GM23248 (cell line): ENCODE measurements at regions not wholly inside any gene's neighbourhood (a gene's known extent, or its start where the extent isn't known, plus 50 kb on each side); places are given as distances from the start of the nearest gene placed in this dataset.

Experiments used
- DNase-seq: peaks from one replicate; pipeline ENCODE4 v3.0.0-alpha.2; 2015
- H2AFZ ChIP-seq: fragments of 200-600 bp; sonication (generic); 2 replicates; pipeline ENCODE4 v1.6.1; 2016; ENCODE audit warnings: antibody characterized with exemption
- H3F3A ChIP-seq: fragments of 200-600 bp; sonication (generic); 2 replicates; pipeline ENCODE4 v1.6.1; 2016; ENCODE audit warnings: mild to moderate bottlenecking, antibody characterized with exemption, mixed run types; ENCODE audit not compliant: insufficient read depth
- H3K27ac ChIP-seq: fragments of 200-600 bp; sonication (generic); 2 replicates; pipeline ENCODE4 v1.5.1; 2016; ENCODE audit warnings: mild to moderate bottlenecking
- H3K27me3 ChIP-seq: fragments of 200-600 bp; sonication (generic); replicated peaks from 2 replicates; pipeline ENCODE4 v1.6.1; 2016; ENCODE audit warnings: mild to moderate bottlenecking; ENCODE audit not compliant: insufficient read depth
- H3K36me3 ChIP-seq: fragments of 200-600 bp; sonication (generic); 2 replicates; pipeline ENCODE4 v1.6.1; 2016; ENCODE audit warnings: low read depth, mild to moderate bottlenecking
- H3K4me1 ChIP-seq: fragments of 200-600 bp; sonication (generic); 2 replicates; pipeline ENCODE4 v1.6.1; 2016; ENCODE audit warnings: mild to moderate bottlenecking; ENCODE audit not compliant: insufficient read depth
- H3K4me2 ChIP-seq: fragments of 200-600 bp; sonication (generic); one replicate; pipeline ENCODE4 v1.6.1; 2016; ENCODE audit warnings: mild to moderate bottlenecking; ENCODE audit not compliant: unreplicated experiment
- H3K4me3 ChIP-seq: fragments of 200-600 bp; sonication (generic); 2 replicates; pipeline ENCODE4 v1.5.1; 2016; ENCODE audit warnings: mild to moderate bottlenecking
- H3K79me2 ChIP-seq: fragments of 200-600 bp; sonication (generic); 2 replicates; pipeline ENCODE4 v1.6.1; 2016; ENCODE audit warnings: mild to moderate bottlenecking; ENCODE audit not compliant: insufficient read depth
- H3K9ac ChIP-seq: fragments of 200-600 bp; sonication (generic); 2 replicates; pipeline ENCODE4 v1.6.1; 2016; ENCODE audit warnings: mild to moderate bottlenecking
- H3K9me2 ChIP-seq: fragments of 200-600 bp; sonication (generic); 2 replicates; pipeline ENCODE4 v1.6.1; 2016; ENCODE audit warnings: mixed run types, mild to moderate bottlenecking, moderate library complexity; ENCODE audit not compliant: insufficient read depth
- H3K9me3 ChIP-seq: fragments of 200-600 bp; sonication (generic); one replicate; pipeline ENCODE4 v1.6.1; 2017; ENCODE audit warnings: low read depth
- H4K20me1 ChIP-seq: fragments of 200-600 bp; sonication (generic); 2 replicates; pipeline ENCODE4 v1.6.0; 2016; ENCODE audit not compliant: insufficient read depth
- EZH2 ChIP-seq: fragments of 200-600 bp; sonication (generic); IDR thresholded peaks from 2 replicates; pipeline ENCODE4 v1.6.1; 2018; ENCODE audit warnings: antibody characterized with exemption, mild to moderate bottlenecking; ENCODE audit not compliant: insufficient read depth, poor library complexity, severe bottlenecking
- EZH2phosphoT487 ChIP-seq: fragments of 200-600 bp; sonication (generic); IDR thresholded peaks from 2 replicates; pipeline ENCODE4 v1.6.1; 2018; ENCODE audit warnings: antibody characterized with exemption, moderate library complexity, mild to moderate bottlenecking, low read depth; ENCODE audit not compliant: insufficient read depth
- WGBS, 2 experiments: methylation state at CpG; one replicate each; pipeline ENCODE4 v1.1.6; 2015 to 2017; ENCODE audit warnings: low lambda C conversion rate in 2 of 2, low coverage in 1 of 2; ENCODE audit errors: missing lambda C conversion rate in 2 of 2; 5-methylcytosine and 5-hydroxymethylcytosine counted together
- in situ Hi-C: fragments of 300-500 bp; cut with MboI; formaldehyde crosslinking; loops from 2 replicates; pipeline ENCODE4 v1.15.0; 2020

DNA sequence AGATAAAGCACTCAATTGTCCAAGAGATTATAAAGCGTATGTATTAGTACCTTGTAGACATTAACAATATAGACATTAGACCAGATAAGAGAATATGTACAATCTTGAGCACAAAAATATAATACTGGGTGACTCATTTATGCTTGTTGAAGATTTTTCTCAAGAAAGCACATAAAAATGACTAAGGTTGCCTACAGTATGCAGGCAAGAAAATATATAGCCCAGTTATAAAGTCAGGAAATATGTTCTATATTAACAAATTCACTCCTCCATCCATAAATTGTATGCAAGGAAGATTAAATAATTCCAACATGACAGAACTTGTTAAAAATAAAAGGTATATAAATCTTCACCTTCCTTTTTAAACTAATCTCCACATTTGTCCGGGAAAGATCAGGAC is 356.4 kb upstream of the SLC39A10 start:
- H3K4me1 ChIP-seq, result no peaks in the 10 kb centered on the region
- no peak overlapping the region for H2AFZ ChIP-seq
- DNase-seq, result no peak
- no peaks in the 10 kb centered on the region for H3F3A ChIP-seq
- H3K9me3 ChIP-seq, result no peaks in the 10 kb centered on the region
- in situ Hi-C loops, result loop anchor here (25.0 kb wide), 1 partner anchor 362 kb away; the partner anchor contains the start of gene SLC39A10
- no peak overlapping the region for H3K4me3 ChIP-seq
- H3K79me2 ChIP-seq, result no peaks in the 10 kb centered on the region
- TF ChIP-seq EZH2, result no peak
- no peak for TF ChIP-seq EZH2phosphoT487
- H4K20me1 ChIP-seq, result no peaks in the 10 kb centered on the region
- H3K9me2 ChIP-seq, result no peaks in the 10 kb centered on the region
- H3K27me3 ChIP-seq, result no peaks in the 10 kb centered on the region
- no peak overlapping the region for H3K4me2 ChIP-seq
- WGBS, 2 experiments, result 52 to 66% methylated on average over 2 of the region's 2 CpGs
- H3K36me3 ChIP-seq, result no peaks in the 10 kb centered on the region
- H3K27ac ChIP-seq, result no peak overlapping the region
- H3K9ac ChIP-seq, result no peak overlapping the region

DNA sequence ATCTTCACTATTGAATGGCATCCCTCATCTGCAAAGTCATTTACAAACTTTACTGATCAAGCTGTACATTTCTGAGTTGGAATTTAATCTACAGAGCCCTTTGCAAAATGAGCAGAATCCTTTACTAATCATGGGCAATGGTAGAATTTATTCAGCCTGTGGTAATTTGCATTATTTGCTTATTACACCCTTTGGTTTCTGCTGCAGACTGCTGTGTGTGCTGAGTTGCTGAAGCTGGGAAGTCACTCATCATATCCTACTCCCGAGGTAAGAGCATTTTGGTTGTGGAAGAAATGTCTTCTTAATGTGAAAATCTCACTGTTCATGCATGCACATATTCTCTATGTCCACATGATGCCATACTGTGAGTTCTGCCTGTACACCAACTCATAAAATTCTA is 357.4 kb upstream of the SLC39A10 start:
- Histone ChIP-seq H3K9ac (no peak overlapping the region), H3K79me2 (no peaks in the 10 kb centered on the region), H3K4me3 (no peak overlapping the region), H3F3A (no peaks in the 10 kb centered on the region), H4K20me1 (no peaks in the 10 kb centered on the region), H3K27me3 (no peaks in the 10 kb centered on the region), H3K36me3 (no peaks in the 10 kb centered on the region), H3K9me2 (no peaks in the 10 kb centered on the region), H2AFZ (no peak overlapping the region), H3K9me3 (no peaks in the 10 kb centered on the region), H3K4me2 (no peak overlapping the region), H3K27ac (no peak overlapping the region), H3K4me1 (no peaks in the 10 kb centered on the region)
- DNase-seq, result no peak
- in situ Hi-C loops, result no loop called here
- WGBS, 2 experiments, result 3 to 5% methylated on average over 1 of the region's 1 CpG
- TF ChIP-seq EZH2 (no peak), EZH2phosphoT487 (no peak)

GRCh38 chr2:195296490-195296889 is 360.5 kb upstream of the SLC39A10 start:
- H3K9me2 ChIP-seq, result no peaks in the 10 kb centered on the region
- H3K4me3 ChIP-seq, result no peak overlapping the region
- no peak overlapping the region for H2AFZ ChIP-seq
- H3K36me3 ChIP-seq, result no peaks in the 10 kb centered on the region
- no peaks in the 10 kb centered on the region for H3K4me1 ChIP-seq
- H3K9me3 ChIP-seq, result no peaks in the 10 kb centered on the region
- no peaks in the 10 kb centered on the region for H3K27me3 ChIP-seq
- no peak overlapping the region for H3K9ac ChIP-seq
- H3K79me2 ChIP-seq, result no peaks in the 10 kb centered on the region
- no peak for TF ChIP-seq EZH2
- no peak for TF ChIP-seq EZH2phosphoT487
- H3K4me2 ChIP-seq, result no peak overlapping the region
- H3F3A ChIP-seq, result no peaks in the 10 kb centered on the region
- DNase-seq, result no peak
- H3K27ac ChIP-seq, result no peak overlapping the region
- 10% methylated on average over 1 of the region's 1 CpG; no CpG with 5 or more reads in 1 of the 2 experiments for WGBS, 2 experiments
- H4K20me1 ChIP-seq, result no peaks in the 10 kb centered on the region
- in situ Hi-C loops, result no loop called here

DNA sequence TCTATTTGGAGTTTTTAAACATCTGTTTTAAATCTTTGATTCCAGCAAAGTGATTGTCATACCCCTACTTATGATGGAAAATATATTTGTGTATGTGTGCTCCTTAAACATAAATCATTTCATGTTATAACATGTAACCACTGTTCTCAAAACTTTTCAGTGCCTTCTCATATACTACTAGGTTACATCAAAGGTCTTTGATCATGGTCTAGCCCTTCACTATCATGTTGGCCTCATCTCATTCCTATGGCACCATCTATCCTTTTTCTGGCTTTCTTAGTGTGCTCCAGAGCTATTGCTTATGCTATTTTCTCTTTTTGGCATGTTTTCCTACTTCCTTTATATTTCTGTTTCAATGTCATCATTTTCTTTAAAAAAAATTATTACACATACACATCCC is 367.9 kb upstream of the SLC39A10 start:
- TF ChIP-seq EZH2phosphoT487, result no peak
- no peak for TF ChIP-seq EZH2
- no peaks in the 10 kb centered on the region for H3F3A ChIP-seq
- in situ Hi-C loops, result no loop called here

GRCh38 chr2:195279840-195280427 is 377.1 kb upstream of the SLC39A10 start:
- H3K4me1 ChIP-seq, result peaks cover 7% of the 10 kb centered on the region
- TF ChIP-seq EZH2 (no peak), EZH2phosphoT487 (no peak)
- 0% methylated on average over 1 of the region's 1 CpG for WGBS, 2 experiments
- no peak overlapping the region for H3K27ac ChIP-seq
- H3K9me3 ChIP-seq, result no peaks in the 10 kb centered on the region
- no peaks in the 10 kb centered on the region for H4K20me1 ChIP-seq
- DNase-seq, result no peak
- H2AFZ ChIP-seq, result no peak overlapping the region
- H3F3A ChIP-seq, result no peaks in the 10 kb centered on the region
- no peaks in the 10 kb centered on the region for H3K79me2 ChIP-seq
- no peaks in the 10 kb centered on the region; the same call in 1 of the 2 replicates for H3K9me2 ChIP-seq
- H3K4me3 ChIP-seq, result no peak overlapping the region
- no peak overlapping the region for H3K4me2 ChIP-seq
- no peaks in the 10 kb centered on the region for H3K27me3 ChIP-seq
- H3K9ac ChIP-seq, result no peak overlapping the region
- H3K36me3 ChIP-seq, result no peaks in the 10 kb centered on the region
- in situ Hi-C loops, result no loop called here

More for the DNA sequence above, 367.9 kb upstream of the SLC39A10 start:
- Histone ChIP-seq H3K9me2 (no peaks in the 10 kb centered on the region), H3K9me3 (no peaks in the 10 kb centered on the region), H3K4me1 (no peaks in the 10 kb centered on the region), H3K9ac (no peak overlapping the region), H3K27me3 (no peaks in the 10 kb centered on the region), H2AFZ (no peak overlapping the region), H3K4me2 (no peak overlapping the region), H3K4me3 (no peak overlapping the region), H4K20me1 (no peaks in the 10 kb centered on the region), H3K79me2 (no peaks in the 10 kb centered on the region), H3K36me3 (no peaks in the 10 kb centered on the region), H3K27ac (no peak overlapping the region)
- no peak for DNase-seq
